Stimulated activated CD8-positive, alpha-beta memory T cell treated with anti-CD3 and anti-CD28 coated beads, Interleukin-4, amount 100 ng/mL, for 24 hours (primary cell): ENCODE measurements at regions not wholly inside any gene's neighbourhood (a gene's known extent, or its start where the extent isn't known, plus 50 kb on each side); places are given as distances from the start of the nearest gene placed in this dataset.
"Not testable (repeated sequence)": the region's sequence is repeated elsewhere in the genome, so short reads cannot be mapped to it uniquely, and the experiment has no call there.

ENCODE experiments used
- DNase-seq: peaks from one replicate; pipeline ENCODE4 v3.0.0-alpha.2; 2020; ENCODE audit warnings: low read depth

DNA sequence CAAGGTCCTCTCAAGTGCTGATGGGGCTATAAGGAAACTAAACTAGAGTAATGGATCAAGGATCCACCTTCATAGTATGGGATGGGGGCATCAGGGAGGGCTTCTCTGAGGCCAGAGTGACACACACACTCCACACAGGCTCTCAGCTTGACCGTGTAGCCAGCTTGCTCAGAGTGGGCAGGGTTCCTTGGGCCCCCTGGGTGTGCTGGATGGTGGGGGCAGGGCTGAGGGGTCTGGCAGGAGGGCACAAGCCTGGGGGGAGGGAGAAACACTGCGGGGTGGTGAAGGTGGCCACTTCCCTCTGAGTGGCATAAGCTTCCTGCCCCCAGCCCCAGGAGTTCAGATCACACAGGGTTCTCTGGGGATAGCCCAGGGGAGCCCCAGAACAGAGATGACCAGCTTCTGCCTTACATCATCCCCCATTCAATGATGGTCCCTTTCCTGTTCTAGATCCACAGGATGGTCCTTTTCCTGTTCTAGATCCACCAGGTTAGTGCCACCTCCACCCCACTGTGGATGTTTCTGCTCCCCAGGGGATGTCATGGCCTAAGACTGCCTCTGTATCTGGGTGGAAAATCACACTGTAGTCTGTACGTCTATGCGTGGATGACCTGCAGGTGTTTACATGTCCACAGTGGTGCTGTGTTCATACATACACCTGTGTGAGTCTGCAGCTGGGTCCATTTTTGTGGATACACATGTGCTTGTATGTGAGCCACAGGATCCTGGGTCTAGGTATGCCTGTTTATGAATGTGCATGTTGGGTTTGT, 525.0 kb downstream of the PTPRU start:
- no peak for DNase-seq

- DNase-seq, result no peak
These were observed 523.8 kb downstream of the PTPRU start for GRCh38 chr1:29760067-29760564.

DNA sequence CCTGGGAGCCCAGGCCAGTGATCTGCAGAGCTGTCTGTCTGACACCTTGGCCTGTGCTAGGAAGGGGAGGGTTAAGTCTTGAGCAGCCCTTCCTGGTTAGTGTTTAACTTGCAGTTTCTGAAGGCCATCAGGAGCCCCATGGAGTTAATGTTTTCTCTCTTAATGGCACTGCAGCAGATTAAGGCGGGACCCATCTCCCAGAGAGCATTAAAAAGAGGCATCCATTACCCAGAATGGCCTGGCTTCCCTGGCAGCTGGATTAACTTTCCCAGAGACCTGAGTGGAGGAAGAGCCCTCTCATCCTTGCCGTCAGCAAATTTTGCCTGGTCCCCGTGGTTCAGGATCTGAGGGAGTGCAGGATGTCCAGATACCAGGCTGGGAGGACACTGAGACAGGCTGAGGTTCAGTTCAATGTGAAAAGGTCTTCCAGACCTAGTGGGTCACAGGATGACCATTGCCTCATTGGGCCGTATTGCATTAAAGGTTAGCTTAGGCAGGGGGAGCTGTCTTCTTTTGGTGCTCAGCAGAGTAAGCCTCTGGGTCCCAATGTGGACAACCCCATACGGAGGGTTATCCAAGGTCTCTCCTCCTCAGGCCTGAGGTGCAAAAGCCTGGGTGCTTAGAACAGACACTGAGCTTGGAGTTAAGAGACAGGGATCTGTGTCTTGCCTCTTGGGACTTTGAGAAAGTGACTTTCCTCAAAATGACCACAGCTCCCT, 522.6 kb downstream of the PTPRU start:
- DNase-seq, result no peak

GRCh38 chr1:29757866-29758780, 521.8 kb downstream of the PTPRU start:
- DNase-seq, result no peak

DNA sequence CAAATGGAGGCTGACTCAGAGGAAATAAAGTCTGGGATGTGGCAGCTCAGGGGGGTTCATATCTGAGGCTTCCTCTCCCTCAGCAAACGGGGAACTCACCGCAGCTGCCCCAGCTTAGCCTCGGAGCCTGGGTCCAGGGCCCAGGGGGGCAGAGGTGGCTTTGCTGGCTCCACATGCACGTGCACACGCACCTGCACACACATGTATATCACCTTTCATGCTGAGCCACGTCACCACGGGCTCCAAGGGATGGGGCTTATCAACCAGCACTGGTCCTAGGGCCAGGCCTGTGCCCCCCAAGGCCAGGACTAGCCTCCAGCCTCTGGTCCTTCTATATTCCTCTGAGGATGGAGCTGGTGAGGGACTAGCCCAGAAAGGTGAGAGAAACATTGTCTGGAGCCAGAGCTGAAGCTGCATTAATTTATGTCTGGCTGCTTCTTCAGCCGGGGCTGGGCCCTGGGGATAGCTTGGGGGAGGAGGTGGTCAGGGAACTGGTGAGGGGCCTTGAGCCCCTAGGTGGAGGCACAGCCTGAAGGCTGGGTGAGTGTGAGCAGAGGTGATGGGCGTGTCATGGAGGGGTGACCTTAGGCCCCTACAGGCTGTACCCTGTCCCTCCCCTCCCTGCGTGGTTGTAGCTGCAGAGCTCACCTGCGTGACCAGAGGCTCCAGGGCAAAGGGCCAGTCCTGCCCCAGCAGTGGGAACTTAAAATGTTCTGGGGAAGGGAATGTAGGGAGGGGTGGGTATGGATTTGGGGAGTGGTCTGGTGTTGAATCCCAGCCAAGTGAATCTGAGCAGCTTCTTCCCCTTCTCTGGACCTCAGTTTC, 520.8 kb downstream of the PTPRU start:
- no peak for DNase-seq

DNA sequence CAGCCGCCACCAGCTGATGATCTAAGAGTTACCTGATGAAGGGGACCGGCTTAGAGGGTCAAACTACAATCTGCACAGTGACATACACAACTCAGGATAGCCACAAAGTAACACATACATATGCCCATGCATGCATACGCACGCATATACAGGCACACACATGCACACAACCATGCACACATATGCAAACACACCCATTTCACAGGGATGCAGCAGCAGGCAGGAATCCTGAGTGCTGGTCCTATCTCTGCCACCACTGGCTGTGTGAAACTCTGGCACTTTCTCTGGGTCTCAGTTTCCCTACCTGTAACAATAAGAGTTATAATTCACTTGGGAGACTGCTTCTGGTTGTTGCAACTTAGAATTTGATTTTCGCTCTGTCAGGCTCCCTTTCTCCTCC, 520.2 kb downstream of the PTPRU start:
- DNase-seq, result no peak

DNA sequence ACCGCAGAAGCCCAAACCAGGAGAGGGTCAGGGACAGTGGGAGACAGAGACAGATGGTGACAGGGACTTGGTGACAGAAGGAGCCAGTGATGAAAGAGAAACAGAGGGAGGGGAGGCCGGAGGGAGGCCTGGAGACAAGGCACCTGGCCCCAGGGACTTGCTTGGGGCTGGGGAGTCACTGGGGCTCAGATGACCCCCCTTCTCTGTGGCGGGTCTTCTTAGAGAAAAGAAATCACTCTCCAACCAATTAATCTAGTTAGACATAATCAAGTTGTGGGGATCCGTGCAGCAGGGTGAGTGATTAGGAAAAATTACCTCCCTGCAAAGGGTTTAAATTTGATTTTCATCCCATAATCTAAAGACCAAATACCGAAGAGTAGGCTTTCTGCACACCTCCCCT, 519.8 kb downstream of the PTPRU start:
- no peak for DNase-seq

DNA sequence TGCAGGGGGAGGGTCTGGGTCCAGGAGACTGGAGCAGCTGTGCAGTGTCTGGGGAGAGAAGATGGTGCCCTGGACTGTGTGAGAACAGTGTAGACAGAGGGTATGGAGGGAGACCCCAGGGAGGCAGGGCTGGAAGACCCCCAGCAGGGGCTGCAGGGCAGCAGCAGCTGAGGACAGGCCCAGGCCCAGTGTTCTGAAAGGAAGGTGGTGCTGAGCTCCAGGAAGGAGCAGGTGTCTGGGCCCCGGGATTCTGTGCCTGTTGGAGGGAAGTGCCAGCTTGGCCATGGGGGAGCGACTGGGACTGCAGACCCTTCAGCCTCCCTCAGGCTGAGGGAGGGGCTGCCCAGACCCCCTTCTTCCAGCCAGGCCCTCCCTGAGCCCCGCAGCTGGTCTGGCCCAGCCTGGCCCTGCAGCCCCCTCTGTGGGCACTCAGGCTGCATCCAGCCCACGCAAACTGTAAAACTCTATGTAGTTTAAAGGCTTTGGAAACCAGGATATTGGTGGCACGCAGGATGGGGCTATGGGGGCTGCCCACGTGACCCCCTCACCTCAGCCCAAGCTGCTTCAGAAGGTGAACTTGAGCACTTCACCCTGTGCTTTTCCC, 519.2 kb downstream of the PTPRU start:
- DNase-seq, result not testable (repeated sequence)

DNA sequence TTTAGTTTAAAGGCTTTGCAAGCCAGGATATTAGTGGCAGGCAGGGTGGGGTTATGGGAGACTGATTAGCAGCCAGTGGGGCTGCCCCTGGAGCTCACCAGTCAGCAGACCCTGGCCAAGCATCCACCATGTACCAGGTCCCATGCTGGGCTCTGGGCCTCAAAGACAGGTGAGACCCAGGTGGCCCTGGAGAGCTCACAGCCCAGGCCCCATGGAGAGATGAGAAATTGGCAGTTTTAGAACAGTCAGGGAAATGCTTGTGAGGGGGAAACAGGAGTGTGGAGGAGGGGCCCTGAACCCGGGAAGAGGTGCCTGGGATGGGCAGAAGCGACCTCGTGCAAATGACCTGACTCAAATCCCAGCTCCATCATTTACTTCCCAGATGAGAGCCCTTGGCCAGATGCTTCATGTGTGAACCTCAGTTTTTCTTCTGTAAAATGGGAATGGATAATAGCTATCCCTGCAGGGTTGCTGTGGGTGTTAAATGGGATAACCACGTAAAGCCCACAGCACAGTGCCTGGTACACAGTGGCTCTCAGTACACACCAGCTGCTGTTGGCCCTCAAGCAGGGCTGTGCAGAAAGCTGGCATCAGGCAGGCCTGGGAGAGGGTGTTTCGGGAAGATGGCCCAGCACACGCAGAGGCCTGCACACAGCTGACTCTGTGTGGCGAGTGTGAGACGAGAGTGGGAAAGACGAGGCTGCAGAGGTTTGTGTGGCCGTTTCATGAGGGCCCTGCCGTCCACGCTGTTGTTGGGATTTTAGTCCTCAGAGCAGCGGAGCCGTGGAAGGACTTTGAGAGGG, 518.5 kb downstream of the PTPRU start:
- DNase-seq, result no peak

- DNase-seq, result no peak
These were observed 517.6 kb downstream of the PTPRU start for GRCh38 chr1:29753771-29754572.

GRCh38 chr1:29753244-29753643, 516.9 kb downstream of the PTPRU start:
- DNase-seq, result no peak

- DNase-seq, result no peak
These were observed 515.8 kb downstream of the PTPRU start for GRCh38 chr1:29752141-29752540.

DNA sequence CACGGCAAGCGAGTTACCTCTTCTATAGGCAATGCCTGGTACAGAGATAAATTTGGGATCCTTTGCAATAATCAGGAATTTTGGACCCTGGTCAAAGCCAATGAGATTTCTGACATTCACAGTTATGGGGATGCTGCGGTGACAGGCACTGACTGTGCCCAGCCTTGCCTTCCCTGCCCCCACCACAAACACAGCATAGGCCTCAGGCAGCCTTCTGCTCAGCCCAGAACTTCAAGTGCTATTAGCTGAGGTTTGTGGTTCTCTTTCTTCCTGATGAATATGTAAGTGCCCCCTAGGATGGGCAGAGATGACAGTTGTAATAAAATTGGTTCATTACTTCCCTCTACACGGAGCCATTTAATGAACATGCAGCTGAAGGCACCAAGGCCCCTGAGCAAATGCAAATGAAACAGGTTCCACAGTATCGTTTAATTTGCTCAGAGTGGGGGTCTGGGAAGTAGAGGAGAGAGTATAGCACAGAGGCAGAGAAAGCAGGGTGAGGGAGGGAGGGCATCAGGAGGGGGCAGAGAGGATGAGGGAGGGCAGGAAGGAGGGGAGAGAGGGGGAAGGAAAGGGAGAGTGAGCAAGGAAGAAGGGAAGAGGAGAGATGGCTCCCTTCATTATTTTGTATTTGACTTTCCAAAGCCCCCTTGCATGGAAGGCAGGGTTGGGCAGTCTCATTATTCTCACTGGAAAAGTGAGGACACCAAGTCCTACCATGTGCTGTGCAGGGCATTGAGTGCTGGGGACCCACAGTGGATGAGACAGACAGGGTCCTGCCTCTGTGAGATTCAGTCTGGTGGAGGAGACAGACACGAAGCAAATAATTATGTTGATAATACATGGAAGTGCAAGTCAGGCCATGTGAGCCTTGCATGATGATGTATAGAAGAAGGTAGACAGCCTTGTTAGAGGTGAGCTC, 513.0 kb downstream of the PTPRU start:
- DNase-seq, result no peak

DNA sequence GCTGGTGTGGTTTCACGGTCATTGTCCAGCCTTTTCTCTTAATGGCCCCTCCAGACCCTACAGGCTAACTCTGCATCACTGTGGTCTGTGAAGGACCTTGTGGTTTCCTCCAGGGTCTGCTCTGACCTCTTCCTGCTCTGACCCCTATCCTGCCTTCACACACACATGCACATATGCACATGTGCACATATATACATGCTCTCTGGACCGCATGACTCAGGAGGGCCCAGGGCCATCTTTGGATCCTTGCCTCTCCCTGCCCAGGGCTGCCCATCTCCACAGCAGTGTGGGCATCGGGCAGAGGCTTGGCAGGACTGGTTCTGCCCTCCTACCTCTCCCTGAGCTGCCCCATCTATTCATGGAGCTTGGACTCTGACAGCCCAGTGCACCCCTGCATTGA, 510.9 kb downstream of the PTPRU start:
- no peak for DNase-seq

DNA sequence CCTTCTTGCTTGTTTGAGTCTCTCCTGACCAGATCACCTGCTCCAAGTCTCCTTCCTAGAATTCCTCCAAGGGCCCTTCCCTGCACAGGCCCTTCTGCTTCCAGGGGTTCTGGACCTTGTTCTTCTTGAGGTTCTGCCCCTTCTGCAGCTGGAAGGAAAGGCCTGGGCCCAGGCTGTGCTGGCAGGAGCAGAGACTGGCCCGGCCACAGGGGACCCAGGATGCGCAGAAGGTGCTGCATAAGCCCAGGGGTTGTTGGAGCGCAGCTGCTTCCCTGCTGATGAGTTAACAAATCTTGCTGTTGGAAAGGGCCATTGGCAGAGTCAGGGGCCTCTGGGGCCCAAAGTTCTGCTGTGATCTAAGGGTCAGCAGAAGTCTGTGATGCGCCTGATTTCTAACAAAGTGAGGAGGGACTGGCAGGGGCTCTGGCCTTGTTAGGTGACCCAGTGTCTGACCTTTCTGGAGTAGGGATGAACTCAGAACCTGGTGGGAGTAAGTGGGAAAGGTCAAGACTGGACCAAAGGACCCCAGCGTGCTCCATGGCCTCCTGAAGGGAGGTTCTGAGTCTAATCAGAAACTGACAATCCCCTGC, 509.8 kb downstream of the PTPRU start:
- no peak for DNase-seq

DNA sequence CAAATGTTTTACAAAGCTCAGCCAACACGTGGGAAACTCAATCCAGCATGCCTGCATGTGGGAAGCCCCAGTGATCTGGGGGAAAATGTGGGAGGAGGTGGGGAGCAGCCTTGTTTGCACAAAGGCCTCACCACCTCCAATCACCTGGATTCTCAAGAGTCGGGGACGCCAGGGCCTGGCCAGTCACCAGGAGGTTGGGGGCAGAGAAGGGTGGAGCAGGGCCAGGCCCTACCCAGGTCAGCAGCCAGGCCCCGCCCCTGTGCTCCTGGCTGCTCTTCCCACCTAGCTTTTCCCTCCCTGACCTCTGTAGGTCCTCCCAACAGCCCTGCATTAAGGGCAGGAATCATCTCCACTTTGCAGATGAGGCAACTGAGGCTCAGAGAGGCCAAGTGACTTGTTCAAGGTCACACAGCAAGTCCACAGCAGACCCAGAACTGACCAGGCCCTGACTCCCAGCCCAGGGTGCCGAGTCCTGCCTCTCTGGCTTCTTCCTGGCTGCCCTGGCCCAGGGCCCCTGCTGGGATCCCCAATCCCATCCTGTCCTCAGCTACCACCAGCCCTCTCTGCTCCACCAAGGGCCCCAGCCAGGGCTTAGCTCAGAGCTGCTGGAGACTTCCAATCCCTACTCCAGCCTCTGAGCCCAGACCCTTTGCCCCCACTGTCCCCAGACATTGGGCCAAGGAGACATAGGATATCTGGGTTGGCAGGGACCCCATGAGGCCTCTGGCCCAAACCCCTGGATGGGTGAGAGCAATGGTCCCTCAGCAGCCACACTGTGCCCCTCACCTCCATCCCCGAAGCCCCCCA, 508.6 kb downstream of the PTPRU start:
- no peak for DNase-seq

DNA sequence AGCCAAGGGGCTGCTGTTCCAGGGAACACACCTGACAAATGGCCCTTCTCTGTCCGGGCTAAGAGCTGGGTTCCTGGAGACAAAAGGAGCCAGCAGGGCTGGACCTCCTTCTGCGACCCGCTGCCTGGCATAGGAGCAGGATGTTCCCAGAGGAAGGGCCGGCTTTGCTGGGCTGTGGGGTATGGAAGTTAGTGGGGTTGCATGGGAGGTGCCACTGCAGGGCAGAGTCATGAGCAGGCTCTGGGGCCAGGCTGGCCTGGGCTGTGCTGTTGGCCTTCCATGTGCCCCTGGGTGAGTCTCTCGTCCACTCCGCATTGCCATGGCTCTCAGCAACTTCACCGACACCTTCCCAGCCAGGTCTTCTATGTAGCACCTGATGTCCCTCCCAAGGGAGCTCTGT, 507.6 kb downstream of the PTPRU start:
- DNase-seq, result no peak
